ENCODE measurements at regions not wholly inside any gene's neighbourhood (a gene's known extent, or its start where the extent isn't known, plus 50 kb on each side); places are given as distances from the start of the nearest gene placed in this dataset.

GRCh38 chr4:120481756-120482155 is 415.1 kb upstream of the MAD2L1 start:
- ChIA-PET CTCF (ENCODE audit: low intra/inter-chr PET ratio, low total read pairs) (no interaction called here), POLR2A (no interaction called here)
- ATAC-seq = no peak
- FAIRE-seq = no peak
- no peak for DNase-seq (ENCODE audit: low spot score)
- no peaks in the 10 kb centered on the region for H3K79me2 ChIP-seq (ENCODE audit: insufficient read depth, low read length)
- no peaks in the 10 kb centered on the region for H4K20me1 ChIP-seq (ENCODE audit: insufficient read depth, low read length)
- in situ Hi-C loops (cut with HindIII; ENCODE audit: extremely low pct_ligation_motif_present, low pct_unique_long_range_greater_than_20kb) = no loop called here
- WGBS (ENCODE audit: low lambda C conversion rate) = 2% methylated on average over 3 of the region's 3 CpGs
- no peaks in the 10 kb centered on the region for H3K4me1 ChIP-seq (ENCODE audit: insufficient read depth, low read length)
- no peak overlapping the region for H3K4me3 ChIP-seq (replicated peaks in 1 of 3; ENCODE audit: insufficient read depth in 1 of 3, low read depth in 2 of 3, low read length in 3 of 3)
- TF ChIP-seq ZNF496 (CRISPR knock-in tag; IDR thresholded peaks at IDR 0.05; ENCODE audit: insufficient replicate concordance) = no peak
- no peak for TF ChIP-seq FOXO1 (CRISPR knock-in tag; IDR thresholded peaks at IDR 0.05)
- no peak for TF ChIP-seq ELK4 (CRISPR knock-in tag; IDR thresholded peaks at IDR 0.05; ENCODE audit: borderline replicate concordance)
- no peak for TF ChIP-seq ZNF501 (CRISPR knock-in tag; IDR thresholded peaks at IDR 0.05)
- TF ChIP-seq CTCF (CRISPR knock-in tag; IDR thresholded peaks at IDR 0.05) = no peak
- H2AFZ ChIP-seq (ENCODE audit: low read length) = no peak overlapping the region
- peaks cover 2% of the 10 kb centered on the region; the same call in 1 of the 2 replicates for H3K9me3 ChIP-seq (ENCODE audit: low read length)
- no peak overlapping the region for H3K4me2 ChIP-seq (ENCODE audit: low read depth, low read length)
- intact Hi-C loops (cut with micrococcal nuclease; ENCODE audit: unreplicated experiment) = no loop called here
- H3K9ac ChIP-seq (ENCODE audit: insufficient read depth, low read depth, low read length) = no peak overlapping the region
- H3K27me3 ChIP-seq (ENCODE audit: control insufficient read depth in 1 of 2, insufficient read depth in 2 of 2, low read length in 2 of 2) = no peaks in the 10 kb centered on the region
- no peak overlapping the region for H3K27ac ChIP-seq (ENCODE audit: extremely low read length, insufficient read depth, low read length)
- no peaks in the 10 kb centered on the region for H3K36me3 ChIP-seq (replicated peaks in 1 of 2; ENCODE audit: control insufficient read depth in 1 of 2, insufficient read depth in 2 of 2, low read length in 2 of 2)
- BruUV-seq (replicated peaks) = no TSS peak

Measured in HepG2 (cell line).